Caco-2 (cell line): ENCODE measurements at regions not wholly inside any gene's neighbourhood (a gene's known extent, or its start where the extent isn't known, plus 50 kb on each side); places are given as distances from the start of the nearest gene placed in this dataset.

Experiments used
- BruUV-seq: library from RNA; stranded (reverse); fragments of 400-500 nt; replicated peaks from 2 replicates; lab custom pipeline; 2021; lab: Mats Ljungman, UMichigan
- CTCF ChIA-PET: fragments of 300-600 bp; sonication (Branson Sonifier 250); formaldehyde crosslinking; loops from one replicate; lab custom pipeline; 2022; ENCODE audit warnings: antibody characterized with exemption; lab: Charles Lee
- POLR2A ChIA-PET: fragments of 300-600 bp; sonication (Branson Sonifier 250); formaldehyde crosslinking; loops from one replicate; lab custom pipeline; 2022; ENCODE audit warnings: antibody characterized with exemption; lab: Charles Lee
- DNase-seq, 2 experiments: peaks; one replicate each; pipeline versions ENCODE4 v3.0.0 to v3.0.0-alpha.2; 2020 to 2022
- H3K27me3 ChIP-seq: replicated peaks from 2 replicates; pipeline ENCODE4 v1.6.0; 2011; ENCODE audit warnings: low read length; ENCODE audit not compliant: control insufficient read depth, insufficient read depth
- H3K36me3 ChIP-seq: 2 replicates; pipeline ENCODE4 v1.5.1; 2011; ENCODE audit warnings: low read length; ENCODE audit not compliant: control insufficient read depth, insufficient read depth
- H3K4me1 ChIP-seq: fragments of 250-450 bp; sonication (Bioruptor Pico); 2 replicates; pipeline ENCODE4 v1.5.1; 2020; ENCODE audit warnings: mild to moderate bottlenecking
- H3K4me3 ChIP-seq: 2 replicates; pipeline ENCODE4 v1.5.1; 2011; ENCODE audit warnings: low read depth, mild to moderate bottlenecking, control low read depth, low read length
- H3K9me3 ChIP-seq: fragments of 250-450 bp; sonication (Bioruptor Pico); 2 replicates; pipeline ENCODE4 v1.5.1; 2020; ENCODE audit warnings: mild to moderate bottlenecking, moderate library complexity
- H3K27ac Mint-ChIP-seq: one replicate; pipeline ENCODE4 v1.8.0; 2022; ENCODE audit warnings: mixed read lengths; ENCODE audit not compliant: unreplicated experiment
- H3K27me3 Mint-ChIP-seq: one replicate; pipeline ENCODE4 v1.8.0; 2022; ENCODE audit warnings: mixed read lengths; ENCODE audit not compliant: insufficient read depth, unreplicated experiment
- H3K36me3 Mint-ChIP-seq: one replicate; pipeline ENCODE4 v1.8.0; 2022; ENCODE audit warnings: mild to moderate bottlenecking, mixed read lengths; ENCODE audit not compliant: insufficient read depth, unreplicated experiment
- H3K4me1 Mint-ChIP-seq: one replicate; pipeline ENCODE4 v1.8.0; 2022; ENCODE audit warnings: low read depth, mixed read lengths; ENCODE audit not compliant: unreplicated experiment
- H3K4me3 Mint-ChIP-seq: one replicate; pipeline ENCODE4 v1.8.0; 2022; ENCODE audit warnings: mild to moderate bottlenecking, moderate library complexity, mixed read lengths; ENCODE audit not compliant: unreplicated experiment
- H3K9me3 Mint-ChIP-seq: one replicate; pipeline ENCODE4 v1.8.0; 2022; ENCODE audit warnings: mixed read lengths; ENCODE audit not compliant: unreplicated experiment
- intact Hi-C: fragments of 100-400 bp; cut with micrococcal nuclease; formaldehyde crosslinking; loops from one replicate; pipeline ENCODE4 v1.10.0; 2022; ENCODE audit not compliant: unreplicated experiment
- TF ChIP-seq, protein P1 (sequence below), 2 experiments: fragments of 200-600 bp in 1 of 2; IDR thresholded peaks; 1 replicate in 1 of 2; 2 replicates in 1 of 2; pipeline versions ENCODE4 v1.5.1 to v1.8.0; 2011 to 2022; ENCODE audit warnings: antibody characterized with exemption in 1 of 2, control low read depth in 1 of 2, inconsistent platforms in 1 of 2, low read depth in 1 of 2, low read length in 1 of 2, mild to moderate bottlenecking in 1 of 2, moderate library complexity in 1 of 2; ENCODE audit not compliant: insufficient read depth in 1 of 2, severe bottlenecking in 1 of 2, unreplicated experiment in 1 of 2

GRCh38 chr1:189424746-189425331 lies 1052.8 kb downstream of the BRINP3 start:
- H3K9me3 Mint-ChIP-seq = no peaks in the 10 kb centered on the region
- H3K4me3 Mint-ChIP-seq = no peak overlapping the region
- H3K36me3 ChIP-seq = no peaks in the 10 kb centered on the region
- H3K4me1 ChIP-seq = no peaks in the 10 kb centered on the region
- H3K9me3 ChIP-seq = no peaks in the 10 kb centered on the region
- ChIA-PET CTCF (interaction anchor here (0.9 kb wide), 1 partner anchor 268 kb away, joined by 4 read pairs; no protein-coding TSS in a partner anchor), POLR2A (no interaction called here)
- H3K27me3 Mint-ChIP-seq = no peaks in the 10 kb centered on the region
- no peaks in the 10 kb centered on the region for H3K36me3 Mint-ChIP-seq
- BruUV-seq = no TSS peak
- H3K27me3 ChIP-seq = no peaks in the 10 kb centered on the region
- intact Hi-C loops = no loop called here
- DNase-seq = no peak
- no peaks in the 10 kb centered on the region for H3K4me1 Mint-ChIP-seq
- no peak overlapping the region for H3K27ac Mint-ChIP-seq
- no peak overlapping the region for H3K4me3 ChIP-seq
- TF ChIP-seq, protein P1, sequence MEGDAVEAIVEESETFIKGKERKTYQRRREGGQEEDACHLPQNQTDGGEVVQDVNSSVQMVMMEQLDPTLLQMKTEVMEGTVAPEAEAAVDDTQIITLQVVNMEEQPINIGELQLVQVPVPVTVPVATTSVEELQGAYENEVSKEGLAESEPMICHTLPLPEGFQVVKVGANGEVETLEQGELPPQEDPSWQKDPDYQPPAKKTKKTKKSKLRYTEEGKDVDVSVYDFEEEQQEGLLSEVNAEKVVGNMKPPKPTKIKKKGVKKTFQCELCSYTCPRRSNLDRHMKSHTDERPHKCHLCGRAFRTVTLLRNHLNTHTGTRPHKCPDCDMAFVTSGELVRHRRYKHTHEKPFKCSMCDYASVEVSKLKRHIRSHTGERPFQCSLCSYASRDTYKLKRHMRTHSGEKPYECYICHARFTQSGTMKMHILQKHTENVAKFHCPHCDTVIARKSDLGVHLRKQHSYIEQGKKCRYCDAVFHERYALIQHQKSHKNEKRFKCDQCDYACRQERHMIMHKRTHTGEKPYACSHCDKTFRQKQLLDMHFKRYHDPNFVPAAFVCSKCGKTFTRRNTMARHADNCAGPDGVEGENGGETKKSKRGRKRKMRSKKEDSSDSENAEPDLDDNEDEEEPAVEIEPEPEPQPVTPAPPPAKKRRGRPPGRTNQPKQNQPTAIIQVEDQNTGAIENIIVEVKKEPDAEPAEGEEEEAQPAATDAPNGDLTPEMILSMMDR (IDR thresholded peaks at IDR 0.05; ENCODE audit: insufficient read depth in 1 of 2, low read depth in 1 of 2, low read length in 1 of 2, severe bottlenecking in 1 of 2, unreplicated experiment in 1 of 2) = no peak

GRCh38 chr1:189429610-189430009 lies 1048.1 kb downstream of the BRINP3 start:
- no peaks in the 10 kb centered on the region for H3K9me3 Mint-ChIP-seq
- Histone ChIP-seq H3K4me1 (no peaks in the 10 kb centered on the region), H3K36me3 (no peaks in the 10 kb centered on the region), H3K4me3 (no peak overlapping the region), H3K9me3 (no peaks in the 10 kb centered on the region), H3K27me3 (no peaks in the 10 kb centered on the region)
- H3K4me3 Mint-ChIP-seq = no peak overlapping the region
- POLR2A ChIA-PET = no interaction called here
- peaks cover under 1% of the 10 kb centered on the region for H3K27me3 Mint-ChIP-seq
- intact Hi-C loops = loop anchor here (1.0 kb wide), 2 partner anchors 249 to 264 kb away; no protein-coding TSS in a partner anchor
- TF ChIP-seq, protein P1 (IDR thresholded peaks at IDR 0.05; ENCODE audit: insufficient read depth in 1 of 2, low read depth in 1 of 2, low read length in 1 of 2, severe bottlenecking in 1 of 2, unreplicated experiment in 1 of 2) = peak; percentile 62
- CTCF ChIA-PET = no interaction called here
- peak in 1 of 2 experiments; percentile 56 for DNase-seq
- no TSS peak for BruUV-seq
- H3K27ac Mint-ChIP-seq = no peak overlapping the region
- no peaks in the 10 kb centered on the region for H3K4me1 Mint-ChIP-seq
- no peaks in the 10 kb centered on the region for H3K36me3 Mint-ChIP-seq

GRCh38 chr1:189431447-189431846 lies 1046.2 kb downstream of the BRINP3 start:
- Histone ChIP-seq H3K27me3 (no peaks in the 10 kb centered on the region), H3K4me3 (no peak overlapping the region), H3K9me3 (no peaks in the 10 kb centered on the region), H3K4me1 (no peaks in the 10 kb centered on the region), H3K36me3 (no peaks in the 10 kb centered on the region)
- DNase-seq = no peak
- TF ChIP-seq, protein P1 (IDR thresholded peaks at IDR 0.05; ENCODE audit: insufficient read depth in 1 of 2, low read depth in 1 of 2, low read length in 1 of 2, severe bottlenecking in 1 of 2, unreplicated experiment in 1 of 2) = no peak
- intact Hi-C loops = no loop called here
- no TSS peak for BruUV-seq
- Mint-ChIP-seq H3K27ac (no peak overlapping the region), H3K36me3 (no peaks in the 10 kb centered on the region), H3K4me1 (no peaks in the 10 kb centered on the region), H3K27me3 (peaks cover 3% of the 10 kb centered on the region), H3K4me3 (no peak overlapping the region), H3K9me3 (no peaks in the 10 kb centered on the region)
- ChIA-PET POLR2A (no interaction called here), CTCF (no interaction called here)
